AG04450 (cell line): ENCODE measurements at regions not wholly inside any gene's neighbourhood (a gene's known extent, or its start where the extent isn't known, plus 50 kb on each side); places are given as distances from the start of the nearest gene placed in this dataset.

Experiments
- CTCF ChIA-PET: fragments of 300-600, 350-600 bp; formaldehyde crosslinking; extraction: SDS; loops from one replicate; lab custom pipeline; 2022; ENCODE audit warnings: antibody characterized with exemption, inconsistent platforms; lab: Charles Lee
- POLR2A ChIA-PET: fragments of 350-600 bp; formaldehyde crosslinking; extraction: SDS; loops from one replicate; lab custom pipeline; 2021; ENCODE audit warnings: antibody characterized with exemption, inconsistent platforms; lab: Yijun Ruan, JAX
- DNase-seq: peaks from one replicate; pipeline ENCODE4 v3.0.0-alpha.2; 2011; ENCODE audit warnings: low read depth, low spot score
- H3K27ac ChIP-seq: one replicate; pipeline ENCODE4 v1.5.1; 2012; ENCODE audit warnings: low read depth, low read length, control low read depth
- H3K27me3 ChIP-seq: one replicate; pipeline ENCODE4 v1.6.0; 2012; ENCODE audit warnings: low read length; ENCODE audit not compliant: control insufficient read depth, insufficient read depth
- H3K4me3 ChIP-seq: 2 replicates; pipeline ENCODE4 v1.5.1; 2011; ENCODE audit warnings: mild to moderate bottlenecking, low read depth, low read length, control low read depth
- H3K9me3 ChIP-seq: 2 replicates; pipeline ENCODE4 v1.5.1; 2012; ENCODE audit warnings: low read length; ENCODE audit not compliant: control insufficient read depth, insufficient read depth
- CTCF ChIP-seq: IDR thresholded peaks from 2 replicates; pipeline ENCODE4 v1.5.1; 2011; ENCODE audit warnings: low read depth, low read length, control low read depth, inconsistent platforms

- Histone ChIP-seq H3K4me3 (no peak overlapping the region), H3K27ac (no peak overlapping the region), H3K27me3 (no peaks in the 10 kb centered on the region), H3K9me3 (no peaks in the 10 kb centered on the region)
- CTCF ChIA-PET, result no interaction called here
- POLR2A ChIA-PET, result no interaction called here
- DNase-seq, result no peak
- no peak for TF ChIP-seq CTCF
Observed at GRCh38 chr3:34218706-34219385, 420.4 kb downstream of the PDCD6IP start.

GRCh38 chr3:34219556-34219955 is 421.1 kb downstream of the PDCD6IP start:
- TF ChIP-seq CTCF, result no peak
- CTCF ChIA-PET, result no interaction called here
- no peaks in the 10 kb centered on the region for H3K9me3 ChIP-seq
- POLR2A ChIA-PET, result no interaction called here
- no peaks in the 10 kb centered on the region for H3K27me3 ChIP-seq
- H3K27ac ChIP-seq, result no peak overlapping the region
- no peak for DNase-seq
- H3K4me3 ChIP-seq, result no peak overlapping the region

- TF ChIP-seq CTCF, result no peak
- ChIA-PET CTCF (no interaction called here), POLR2A (no interaction called here)
- H3K27ac ChIP-seq, result no peak overlapping the region
- H3K27me3 ChIP-seq, result no peaks in the 10 kb centered on the region
- no peak for DNase-seq
- H3K4me3 ChIP-seq, result no peak overlapping the region
- no peaks in the 10 kb centered on the region for H3K9me3 ChIP-seq
Observed at GRCh38 chr3:34225821-34226366, 427.5 kb downstream of the PDCD6IP start.

- no peak overlapping the region for H3K4me3 ChIP-seq
- CTCF ChIA-PET, result no interaction called here
- POLR2A ChIA-PET, result no interaction called here
- no peak for DNase-seq
- no peaks in the 10 kb centered on the region for H3K27me3 ChIP-seq
- H3K9me3 ChIP-seq, result no peaks in the 10 kb centered on the region
- H3K27ac ChIP-seq, result no peak overlapping the region
- no peak for TF ChIP-seq CTCF
Observed at GRCh38 chr3:34229876-34230275, 431.4 kb downstream of the PDCD6IP start.

- no peak for TF ChIP-seq CTCF
- no peak for DNase-seq
- Histone ChIP-seq H3K4me3 (no peak overlapping the region), H3K27ac (no peak overlapping the region), H3K27me3 (no peaks in the 10 kb centered on the region), H3K9me3 (no peaks in the 10 kb centered on the region)
- CTCF ChIA-PET, result no interaction called here
- POLR2A ChIA-PET, result no interaction called here
Observed at GRCh38 chr3:34235096-34235495, 436.7 kb downstream of the PDCD6IP start.
